Common myeloid progenitor, CD34-positive (primary cell): ENCODE measurements at regions not wholly inside any gene's neighbourhood (a gene's known extent, or its start where the extent isn't known, plus 50 kb on each side); places are given as distances from the start of the nearest gene placed in this dataset.

Experiments
- CTCF ChIA-PET: fragments of 350-600 bp; sonication (Branson Sonifier 250); formaldehyde crosslinking; loops from one replicate; lab custom pipeline; 2021; ENCODE audit warnings: antibody characterized with exemption; lab: Charles Lee
- POLR2A ChIA-PET: fragments of 350-600 bp; sonication (Branson Sonifier 250); formaldehyde crosslinking; loops from one replicate; lab custom pipeline; 2021; ENCODE audit warnings: antibody characterized with exemption; lab: Charles Lee
- DNase-seq, 3 donors: peaks; one replicate each; pipeline versions ENCODE4 v3.0.0 to v3.0.0-alpha.2; 2013
- H3K27ac ChIP-seq, 2 experiments: 1 replicate in 1 of 2; 2 replicates in 1 of 2; pipeline ENCODE4 v1.7.0; 2013; ENCODE audit warnings: inconsistent platforms in 2 of 2, low read length in 2 of 2, mild to moderate bottlenecking in 2 of 2, low read depth in 1 of 2, moderate library complexity in 1 of 2; ENCODE audit not compliant: severe bottlenecking in 2 of 2, insufficient read depth in 1 of 2, poor library complexity in 1 of 2
- H3K27me3 ChIP-seq, 5 experiments: replicated peaks in 2 of 5; 1 replicate in 3 of 5; 2 replicates in 2 of 5; pipeline versions ENCODE4 v1.6.1 to v1.7.0; 2013; ENCODE audit warnings: low read length in 4 of 5, mild to moderate bottlenecking in 2 of 5, moderate library complexity in 2 of 5, inconsistent platforms in 1 of 5; ENCODE audit not compliant: insufficient read depth in 5 of 5, control insufficient read depth in 4 of 5
- H3K36me3 ChIP-seq, 4 experiments: 1 replicate in 2 of 4; 2 replicates in 2 of 4; pipeline versions ENCODE4 v1.6.1 to v1.7.0; 2013; ENCODE audit warnings: low read length in 3 of 4, control low read depth in 1 of 4, mild to moderate bottlenecking in 1 of 4; ENCODE audit not compliant: control insufficient read depth in 4 of 4, insufficient read depth in 4 of 4
- H3K4me1 ChIP-seq, 4 experiments: 1 replicate in 3 of 4; 2 replicates in 1 of 4; pipeline versions ENCODE4 v1.6.1 to v1.7.1; 2013; ENCODE audit warnings: low read length in 3 of 4, mild to moderate bottlenecking in 3 of 4, control low read depth in 1 of 4, inconsistent platforms in 1 of 4, moderate library complexity in 1 of 4; ENCODE audit not compliant: control insufficient read depth in 4 of 4, insufficient read depth in 4 of 4; ENCODE audit errors: control extremely low read depth in 1 of 4
- H3K4me3 ChIP-seq, 7 experiments: 1 replicate in 4 of 7; 2 replicates in 3 of 7; pipeline versions ENCODE4 v1.5.1 to v1.7.0; 2013; ENCODE audit warnings: mild to moderate bottlenecking in 7 of 7, low read length in 6 of 7, moderate library complexity in 6 of 7, inconsistent platforms in 2 of 7, low read depth in 2 of 7, control low read depth in 1 of 7; ENCODE audit not compliant: insufficient read depth in 4 of 7, control insufficient read depth in 1 of 7; ENCODE audit errors: extremely low read depth in 1 of 7
- H3K9me3 ChIP-seq, 5 experiments: 1 replicate in 4 of 5; 2 replicates in 1 of 5; pipeline versions ENCODE4 v1.6.1 to v1.7.1; 2013; ENCODE audit warnings: low read length in 4 of 5, mild to moderate bottlenecking in 2 of 5, inconsistent platforms in 1 of 5, low read depth in 1 of 5, moderate library complexity in 1 of 5; ENCODE audit not compliant: control insufficient read depth in 4 of 5, insufficient read depth in 2 of 5; ENCODE audit errors: control extremely low read depth in 1 of 5
- WGBS: methylation state at CpG from one replicate; pipeline ENCODE4 v1.1.5; 2013; ENCODE audit not compliant: insufficient coverage; 5-methylcytosine and 5-hydroxymethylcytosine counted together

DNA sequence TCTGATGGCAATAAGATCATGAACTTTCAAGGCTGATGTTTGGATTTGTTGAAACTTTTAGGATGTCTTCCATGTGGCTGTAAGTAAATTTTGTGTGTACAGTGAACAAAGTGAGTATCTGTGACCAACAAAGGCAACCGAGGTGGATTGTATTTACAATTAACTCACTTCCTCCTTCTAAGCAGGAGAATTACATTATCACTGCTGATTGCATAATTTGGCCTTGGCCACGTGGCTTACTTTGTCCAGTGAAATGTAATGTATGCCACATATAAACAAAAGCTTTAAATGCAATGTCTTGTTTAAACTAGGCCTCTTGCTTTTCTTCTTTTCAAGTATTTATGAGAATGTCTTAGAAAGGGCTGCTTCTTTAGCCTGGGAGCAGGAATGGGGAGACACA, 66.3 kb upstream of the MAD2L1 start:
- peaks cover 0 to 33% (median 0%) of the 10 kb centered on the region in 4 experiments for H3K4me1 ChIP-seq
- POLR2A ChIA-PET = no interaction called here
- WGBS = no CpG with 5 or more reads among the region's 2 CpGs
- H3K27ac ChIP-seq = no peak overlapping the region
- H3K4me3 ChIP-seq = no peak overlapping the region
- no peaks in the 10 kb centered on the region for H3K36me3 ChIP-seq
- CTCF ChIA-PET = no interaction called here
- DNase-seq = no peak
- H3K9me3 ChIP-seq = no peaks in the 10 kb centered on the region
- no peaks in the 10 kb centered on the region for H3K27me3 ChIP-seq

DNA sequence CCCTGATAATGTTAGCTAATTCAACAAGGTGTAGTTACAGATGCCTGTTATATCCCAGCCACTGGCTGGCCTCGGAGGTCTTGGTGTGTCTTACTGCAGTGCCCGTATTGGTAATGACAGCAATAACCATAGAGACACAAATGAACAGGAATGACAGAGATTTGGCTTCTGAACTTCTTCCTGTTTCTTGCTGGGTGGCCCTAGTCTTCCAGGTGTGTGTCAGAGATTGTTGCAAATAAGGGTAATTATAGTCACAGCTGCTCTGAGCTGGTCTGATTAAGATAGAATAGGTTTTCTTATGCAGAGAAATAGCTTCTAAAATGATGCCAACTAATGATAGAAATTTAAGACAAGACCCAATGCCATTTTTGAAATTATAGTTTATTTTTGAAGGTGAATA, 64.1 kb upstream of the MAD2L1 start:
- peaks cover 0 to 33% (median 0%) of the 10 kb centered on the region in 4 experiments for H3K4me1 ChIP-seq
- no peaks in the 10 kb centered on the region for H3K36me3 ChIP-seq
- ChIA-PET POLR2A (no interaction called here), CTCF (no interaction called here)
- WGBS = 55% methylated on average over 2 of the region's 2 CpGs
- H3K4me3 ChIP-seq = peak overlapping the region in 1 of 7 experiments; percentile 25
- peak in 2 of 3 donors; percentile 18 to 23 for DNase-seq
- no peaks in the 10 kb centered on the region for H3K27me3 ChIP-seq
- no peaks in the 10 kb centered on the region for H3K9me3 ChIP-seq
- H3K27ac ChIP-seq = no peak overlapping the region
